ENCODE measurements at regions not wholly inside any gene's neighbourhood (a gene's known extent, or its start where the extent isn't known, plus 50 kb on each side); places are given as distances from the start of the nearest gene placed in this dataset.

DNA sequence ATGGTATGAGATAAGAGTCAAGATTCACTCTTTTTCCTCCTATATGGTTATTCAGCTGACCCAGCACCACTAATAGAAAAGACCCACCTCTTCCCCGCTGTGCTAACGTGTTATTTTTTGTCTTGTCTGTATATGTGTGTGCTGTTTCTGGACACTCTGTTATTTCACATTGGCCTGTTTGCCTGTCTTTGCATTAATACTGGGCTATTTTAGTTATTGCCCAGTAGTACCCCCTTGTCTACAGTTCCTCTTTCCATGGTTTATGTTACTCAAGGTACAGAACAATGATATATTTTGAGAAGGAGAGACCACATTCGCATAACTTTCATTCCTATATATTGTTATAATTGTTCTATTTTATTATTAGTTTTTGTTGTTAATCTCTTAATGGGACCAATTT lies 74.0 kb upstream of the SIAH1 start:
- Histone ChIP-seq H3K9me3 (ENCODE audit: control insufficient read depth, low read depth, low read length) (no peaks in the 10 kb centered on the region), H3K27ac (ENCODE audit: control insufficient read depth, insufficient read depth, low read length) (peak overlapping the region; percentile 10), H3K27me3 (ENCODE audit: control insufficient read depth, extremely low read depth, insufficient read depth, low read length) (no peaks in the 10 kb centered on the region), H3K36me3 (ENCODE audit: control insufficient read depth in 2 of 2, extremely low read depth in 1 of 2, insufficient read depth in 2 of 2, low read length in 2 of 2) (no peaks in the 10 kb centered on the region), H3K4me1 (ENCODE audit: control insufficient read depth, extremely low read depth, insufficient read depth, low read length) (peaks cover 20% of the 10 kb centered on the region), H3K4me2 (ENCODE audit: control insufficient read depth, extremely low read depth, insufficient read depth, low read depth, low read length) (no peak overlapping the region), H3K9me1 (ENCODE audit: control insufficient read depth, extremely low read depth, insufficient read depth, low read length) (no peaks in the 10 kb centered on the region), H4K20me1 (ENCODE audit: control insufficient read depth, extremely low read depth, insufficient read depth, low read length) (no peaks in the 10 kb centered on the region), H3K9ac (ENCODE audit: control insufficient read depth, extremely low read depth, insufficient read depth, low read length) (no peak overlapping the region), H3K4me3 (ENCODE audit: control insufficient read depth in 2 of 3, extremely low read depth in 1 of 3, insufficient read depth in 2 of 3, low read depth in 1 of 3, low read length in 3 of 3) (no peak overlapping the region), H3K79me2 (ENCODE audit: control insufficient read depth, insufficient read depth, low read length) (no peaks in the 10 kb centered on the region), H2AFZ (ENCODE audit: control insufficient read depth, low read length) (no peak overlapping the region)
- TF ChIP-seq, protein P1, sequence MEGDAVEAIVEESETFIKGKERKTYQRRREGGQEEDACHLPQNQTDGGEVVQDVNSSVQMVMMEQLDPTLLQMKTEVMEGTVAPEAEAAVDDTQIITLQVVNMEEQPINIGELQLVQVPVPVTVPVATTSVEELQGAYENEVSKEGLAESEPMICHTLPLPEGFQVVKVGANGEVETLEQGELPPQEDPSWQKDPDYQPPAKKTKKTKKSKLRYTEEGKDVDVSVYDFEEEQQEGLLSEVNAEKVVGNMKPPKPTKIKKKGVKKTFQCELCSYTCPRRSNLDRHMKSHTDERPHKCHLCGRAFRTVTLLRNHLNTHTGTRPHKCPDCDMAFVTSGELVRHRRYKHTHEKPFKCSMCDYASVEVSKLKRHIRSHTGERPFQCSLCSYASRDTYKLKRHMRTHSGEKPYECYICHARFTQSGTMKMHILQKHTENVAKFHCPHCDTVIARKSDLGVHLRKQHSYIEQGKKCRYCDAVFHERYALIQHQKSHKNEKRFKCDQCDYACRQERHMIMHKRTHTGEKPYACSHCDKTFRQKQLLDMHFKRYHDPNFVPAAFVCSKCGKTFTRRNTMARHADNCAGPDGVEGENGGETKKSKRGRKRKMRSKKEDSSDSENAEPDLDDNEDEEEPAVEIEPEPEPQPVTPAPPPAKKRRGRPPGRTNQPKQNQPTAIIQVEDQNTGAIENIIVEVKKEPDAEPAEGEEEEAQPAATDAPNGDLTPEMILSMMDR (optimal IDR thresholded peaks at IDR 0.05 in 1 of 3, IDR thresholded peaks at IDR 0.05 in 1 of 3, conservative IDR thresholded peaks at IDR 0.05 in 1 of 3; ENCODE audit: extremely low read depth in 1 of 3, insufficient read depth in 2 of 3, low read length in 3 of 3): no peak
- no peak for TF ChIP-seq EZH2 (IDR thresholded peaks at IDR 0.05; ENCODE audit: low read length)
- no peak for DNase-seq (ENCODE audit: low read depth, low spot score)
- dilution Hi-C loops (cut with MboI; ENCODE audit: extremely low pct_ligation_motif_present, low sequenced_read_pairs): no loop called here
- FAIRE-seq: no peak

DNA sequence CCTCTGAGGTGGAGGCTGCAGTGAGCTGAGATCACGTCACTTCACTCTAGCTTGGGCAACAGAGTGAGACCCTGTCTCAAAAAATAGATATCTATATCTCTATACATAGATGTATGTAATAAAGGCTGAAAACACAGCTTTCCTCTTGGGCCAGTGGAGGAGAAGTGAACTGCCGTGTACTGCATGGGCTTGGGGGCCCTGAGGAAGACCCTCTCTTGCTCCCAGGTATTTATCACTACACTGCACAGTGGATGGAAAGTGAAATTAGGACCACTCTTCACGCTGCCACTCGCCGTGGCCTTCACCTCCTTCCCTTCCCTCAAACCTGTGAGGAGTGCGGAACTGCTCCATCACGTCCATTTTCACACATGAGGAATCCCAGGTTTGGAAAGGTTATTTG lies 68.8 kb upstream of the SIAH1 start:
- H3K27ac ChIP-seq (ENCODE audit: control insufficient read depth, insufficient read depth, low read length): no peak overlapping the region
- no peaks in the 10 kb centered on the region for H3K9me3 ChIP-seq (ENCODE audit: control insufficient read depth, low read depth, low read length)
- H3K36me3 ChIP-seq (ENCODE audit: control insufficient read depth in 2 of 2, extremely low read depth in 1 of 2, insufficient read depth in 2 of 2, low read length in 2 of 2): no peaks in the 10 kb centered on the region
- FAIRE-seq (no peak), DNase-seq (ENCODE audit: low read depth, low spot score) (no peak)
- H3K4me2 ChIP-seq (ENCODE audit: control insufficient read depth, extremely low read depth, insufficient read depth, low read depth, low read length): no peak overlapping the region
- dilution Hi-C loops (cut with MboI; ENCODE audit: extremely low pct_ligation_motif_present, low sequenced_read_pairs): no loop called here
- no peak overlapping the region for H3K4me3 ChIP-seq (ENCODE audit: control insufficient read depth in 2 of 3, extremely low read depth in 1 of 3, insufficient read depth in 2 of 3, low read depth in 1 of 3, low read length in 3 of 3)
- no peaks in the 10 kb centered on the region for H4K20me1 ChIP-seq (ENCODE audit: control insufficient read depth, extremely low read depth, insufficient read depth, low read length)
- no peaks in the 10 kb centered on the region for H3K27me3 ChIP-seq (ENCODE audit: control insufficient read depth, extremely low read depth, insufficient read depth, low read length)
- H2AFZ ChIP-seq (ENCODE audit: control insufficient read depth, low read length): no peak overlapping the region
- H3K4me1 ChIP-seq (ENCODE audit: control insufficient read depth, extremely low read depth, insufficient read depth, low read length): peaks cover 11% of the 10 kb centered on the region
- H3K9ac ChIP-seq (ENCODE audit: control insufficient read depth, extremely low read depth, insufficient read depth, low read length): no peak overlapping the region
- H3K9me1 ChIP-seq (ENCODE audit: control insufficient read depth, extremely low read depth, insufficient read depth, low read length): no peaks in the 10 kb centered on the region
- H3K79me2 ChIP-seq (ENCODE audit: control insufficient read depth, insufficient read depth, low read length): no peaks in the 10 kb centered on the region
- TF ChIP-seq EZH2 (IDR thresholded peaks at IDR 0.05; ENCODE audit: low read length): no peak
- TF ChIP-seq, protein P1 (optimal IDR thresholded peaks at IDR 0.05 in 1 of 3, IDR thresholded peaks at IDR 0.05 in 1 of 3, conservative IDR thresholded peaks at IDR 0.05 in 1 of 3; ENCODE audit: extremely low read depth in 1 of 3, insufficient read depth in 2 of 3, low read length in 3 of 3): no peak

All from keratinocyte (primary cell).